ENCODE measurements at regions not wholly inside any gene's neighbourhood (a gene's known extent, or its start where the extent isn't known, plus 50 kb on each side); places are given as distances from the start of the nearest gene placed in this dataset.

DNA sequence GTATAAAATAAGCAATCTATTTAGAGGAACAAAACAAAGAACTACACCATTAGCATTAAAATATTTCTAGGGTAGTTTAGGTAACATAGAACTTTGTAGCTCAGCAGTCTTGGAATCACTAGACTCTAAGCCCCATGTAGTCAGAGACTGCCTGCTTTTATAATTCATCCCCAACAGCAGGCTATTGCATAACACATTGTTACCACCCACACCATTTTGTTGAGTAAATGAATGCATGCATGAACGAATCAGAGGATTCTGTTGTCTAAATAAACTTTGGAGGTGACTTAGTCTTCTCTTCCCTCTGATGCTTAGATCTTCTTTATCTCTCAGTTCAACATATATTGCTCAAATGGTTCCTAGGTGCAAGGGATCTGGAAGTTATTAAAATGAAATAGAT is 167.6 kb upstream of the TNP1 start (continued):
- TF ChIP-seq, protein P1, sequence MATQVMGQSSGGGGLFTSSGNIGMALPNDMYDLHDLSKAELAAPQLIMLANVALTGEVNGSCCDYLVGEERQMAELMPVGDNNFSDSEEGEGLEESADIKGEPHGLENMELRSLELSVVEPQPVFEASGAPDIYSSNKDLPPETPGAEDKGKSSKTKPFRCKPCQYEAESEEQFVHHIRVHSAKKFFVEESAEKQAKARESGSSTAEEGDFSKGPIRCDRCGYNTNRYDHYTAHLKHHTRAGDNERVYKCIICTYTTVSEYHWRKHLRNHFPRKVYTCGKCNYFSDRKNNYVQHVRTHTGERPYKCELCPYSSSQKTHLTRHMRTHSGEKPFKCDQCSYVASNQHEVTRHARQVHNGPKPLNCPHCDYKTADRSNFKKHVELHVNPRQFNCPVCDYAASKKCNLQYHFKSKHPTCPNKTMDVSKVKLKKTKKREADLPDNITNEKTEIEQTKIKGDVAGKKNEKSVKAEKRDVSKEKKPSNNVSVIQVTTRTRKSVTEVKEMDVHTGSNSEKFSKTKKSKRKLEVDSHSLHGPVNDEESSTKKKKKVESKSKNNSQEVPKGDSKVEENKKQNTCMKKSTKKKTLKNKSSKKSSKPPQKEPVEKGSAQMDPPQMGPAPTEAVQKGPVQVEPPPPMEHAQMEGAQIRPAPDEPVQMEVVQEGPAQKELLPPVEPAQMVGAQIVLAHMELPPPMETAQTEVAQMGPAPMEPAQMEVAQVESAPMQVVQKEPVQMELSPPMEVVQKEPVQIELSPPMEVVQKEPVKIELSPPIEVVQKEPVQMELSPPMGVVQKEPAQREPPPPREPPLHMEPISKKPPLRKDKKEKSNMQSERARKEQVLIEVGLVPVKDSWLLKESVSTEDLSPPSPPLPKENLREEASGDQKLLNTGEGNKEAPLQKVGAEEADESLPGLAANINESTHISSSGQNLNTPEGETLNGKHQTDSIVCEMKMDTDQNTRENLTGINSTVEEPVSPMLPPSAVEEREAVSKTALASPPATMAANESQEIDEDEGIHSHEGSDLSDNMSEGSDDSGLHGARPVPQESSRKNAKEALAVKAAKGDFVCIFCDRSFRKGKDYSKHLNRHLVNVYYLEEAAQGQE (IDR thresholded peaks at IDR 0.05; ENCODE audit: low read depth, low read length): no peak
- TF ChIP-seq, protein P2, sequence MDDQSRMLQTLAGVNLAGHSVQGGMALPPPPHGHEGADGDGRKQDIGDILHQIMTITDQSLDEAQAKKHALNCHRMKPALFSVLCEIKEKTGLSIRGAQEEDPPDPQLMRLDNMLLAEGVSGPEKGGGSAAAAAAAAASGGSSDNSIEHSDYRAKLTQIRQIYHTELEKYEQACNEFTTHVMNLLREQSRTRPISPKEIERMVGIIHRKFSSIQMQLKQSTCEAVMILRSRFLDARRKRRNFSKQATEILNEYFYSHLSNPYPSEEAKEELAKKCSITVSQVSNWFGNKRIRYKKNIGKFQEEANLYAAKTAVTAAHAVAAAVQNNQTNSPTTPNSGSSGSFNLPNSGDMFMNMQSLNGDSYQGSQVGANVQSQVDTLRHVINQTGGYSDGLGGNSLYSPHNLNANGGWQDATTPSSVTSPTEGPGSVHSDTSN (IDR thresholded peaks at IDR 0.05): no peak
- TF ChIP-seq EZH2phosphoT487 (IDR thresholded peaks at IDR 0.05; ENCODE audit: borderline replicate concordance, low read depth) (no peak), EP300 (IDR thresholded peaks at IDR 0.05; ENCODE audit: borderline replicate concordance in 1 of 2, low read depth in 1 of 2, low read length in 1 of 2) (no peak)

DNA sequence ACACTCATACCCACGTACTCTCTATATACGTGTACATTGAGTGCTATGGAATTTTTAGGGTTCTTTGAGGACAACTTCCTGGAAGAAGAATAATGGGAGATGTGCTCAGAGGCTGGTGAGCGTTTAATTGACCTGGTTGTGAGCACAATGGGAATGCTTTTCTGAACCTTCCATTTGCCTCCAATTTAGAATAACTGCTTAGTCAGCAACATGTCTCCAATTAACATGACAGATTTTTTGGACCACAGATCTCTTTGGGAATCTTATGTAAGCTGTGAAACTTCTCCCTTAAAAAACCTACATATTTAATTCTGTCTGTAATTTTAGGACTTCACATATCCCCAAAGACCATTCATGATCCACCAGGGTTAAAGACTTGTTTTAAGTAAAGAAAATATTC is 166.7 kb upstream of the TNP1 start:
- CTCF ChIA-PET: interaction anchor here (1.9 kb wide), 1 partner anchor 11 kb away, joined by 6 read pairs; no protein-coding TSS in a partner anchor
- WGBS (ENCODE audit: low lambda C conversion rate): 69% methylated on average over 3 of the region's 3 CpGs
- Histone ChIP-seq H3K9me3 (no peaks in the 10 kb centered on the region), H3K79me2 (ENCODE audit: insufficient read depth) (no peaks in the 10 kb centered on the region), H3K4me1 (ENCODE audit: control insufficient read depth in 1 of 2, insufficient read depth in 2 of 2, low read depth in 1 of 2, low read length in 1 of 2) (no peaks in the 10 kb centered on the region), H2AFZ (ENCODE audit: low read depth) (no peak overlapping the region), H3F3A (replicated peaks; ENCODE audit: insufficient read depth) (no peaks in the 10 kb centered on the region), H3K9ac (no peak overlapping the region), H3K4me2 (no peak overlapping the region), H3K36me3 (replicated peaks in 1 of 2; ENCODE audit: control insufficient read depth in 1 of 2, insufficient read depth in 2 of 2, low read length in 1 of 2) (no peaks in the 10 kb centered on the region), H3K9me2 (no peaks in the 10 kb centered on the region), H4K20me1 (ENCODE audit: insufficient read depth) (no peaks in the 10 kb centered on the region), H3K4me3 (ENCODE audit: low read depth in 2 of 2, low read length in 1 of 2) (no peak overlapping the region), H3K27me3 (ENCODE audit: insufficient read depth) (no peaks in the 10 kb centered on the region; the same call in 1 of the 2 replicates), H3K27ac (ENCODE audit: low read depth in 2 of 2, low read length in 1 of 2) (no peak overlapping the region)
- POLR2A ChIA-PET: no interaction called here
- TF ChIP-seq EZH2phosphoT487 (IDR thresholded peaks at IDR 0.05; ENCODE audit: borderline replicate concordance, low read depth): no peak
- TF ChIP-seq RFX5 (IDR thresholded peaks at IDR 0.05; ENCODE audit: low read length): no peak
- TF ChIP-seq, protein P3, sequence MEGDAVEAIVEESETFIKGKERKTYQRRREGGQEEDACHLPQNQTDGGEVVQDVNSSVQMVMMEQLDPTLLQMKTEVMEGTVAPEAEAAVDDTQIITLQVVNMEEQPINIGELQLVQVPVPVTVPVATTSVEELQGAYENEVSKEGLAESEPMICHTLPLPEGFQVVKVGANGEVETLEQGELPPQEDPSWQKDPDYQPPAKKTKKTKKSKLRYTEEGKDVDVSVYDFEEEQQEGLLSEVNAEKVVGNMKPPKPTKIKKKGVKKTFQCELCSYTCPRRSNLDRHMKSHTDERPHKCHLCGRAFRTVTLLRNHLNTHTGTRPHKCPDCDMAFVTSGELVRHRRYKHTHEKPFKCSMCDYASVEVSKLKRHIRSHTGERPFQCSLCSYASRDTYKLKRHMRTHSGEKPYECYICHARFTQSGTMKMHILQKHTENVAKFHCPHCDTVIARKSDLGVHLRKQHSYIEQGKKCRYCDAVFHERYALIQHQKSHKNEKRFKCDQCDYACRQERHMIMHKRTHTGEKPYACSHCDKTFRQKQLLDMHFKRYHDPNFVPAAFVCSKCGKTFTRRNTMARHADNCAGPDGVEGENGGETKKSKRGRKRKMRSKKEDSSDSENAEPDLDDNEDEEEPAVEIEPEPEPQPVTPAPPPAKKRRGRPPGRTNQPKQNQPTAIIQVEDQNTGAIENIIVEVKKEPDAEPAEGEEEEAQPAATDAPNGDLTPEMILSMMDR (IDR thresholded peaks at IDR 0.05): no peak
- TF ChIP-seq FOXJ3 (CRISPR knock-in tag; IDR thresholded peaks at IDR 0.05): no peak
- TF ChIP-seq NRF1 (IDR thresholded peaks at IDR 0.05; ENCODE audit: low read depth, low read length): no peak
- TF ChIP-seq, protein P4, sequence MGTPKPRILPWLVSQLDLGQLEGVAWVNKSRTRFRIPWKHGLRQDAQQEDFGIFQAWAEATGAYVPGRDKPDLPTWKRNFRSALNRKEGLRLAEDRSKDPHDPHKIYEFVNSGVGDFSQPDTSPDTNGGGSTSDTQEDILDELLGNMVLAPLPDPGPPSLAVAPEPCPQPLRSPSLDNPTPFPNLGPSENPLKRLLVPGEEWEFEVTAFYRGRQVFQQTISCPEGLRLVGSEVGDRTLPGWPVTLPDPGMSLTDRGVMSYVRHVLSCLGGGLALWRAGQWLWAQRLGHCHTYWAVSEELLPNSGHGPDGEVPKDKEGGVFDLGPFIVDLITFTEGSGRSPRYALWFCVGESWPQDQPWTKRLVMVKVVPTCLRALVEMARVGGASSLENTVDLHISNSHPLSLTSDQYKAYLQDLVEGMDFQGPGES (IDR thresholded peaks at IDR 0.05; ENCODE audit: low read depth, low read length): no peak
- no peak for TF ChIP-seq SIN3A (IDR thresholded peaks at IDR 0.05; ENCODE audit: borderline replicate concordance, low read depth, low read length)
- TF ChIP-seq, protein P5, sequence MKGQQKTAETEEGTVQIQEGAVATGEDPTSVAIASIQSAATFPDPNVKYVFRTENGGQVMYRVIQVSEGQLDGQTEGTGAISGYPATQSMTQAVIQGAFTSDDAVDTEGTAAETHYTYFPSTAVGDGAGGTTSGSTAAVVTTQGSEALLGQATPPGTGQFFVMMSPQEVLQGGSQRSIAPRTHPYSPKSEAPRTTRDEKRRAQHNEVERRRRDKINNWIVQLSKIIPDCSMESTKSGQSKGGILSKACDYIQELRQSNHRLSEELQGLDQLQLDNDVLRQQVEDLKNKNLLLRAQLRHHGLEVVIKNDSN (IDR thresholded peaks at IDR 0.05; ENCODE audit: borderline replicate concordance, low read depth): no peak
- TF ChIP-seq ELF1 (IDR thresholded peaks at IDR 0.05): no peak
- no peak for TF ChIP-seq CHD2 (IDR thresholded peaks at IDR 0.05; ENCODE audit: low read length, partially characterized antibody)
- TF ChIP-seq, protein P2 (IDR thresholded peaks at IDR 0.05): no peak
- no peak for TF ChIP-seq FOXM1 (IDR thresholded peaks at IDR 0.05; ENCODE audit: low read depth)
- no peak for TF ChIP-seq TEAD4 (IDR thresholded peaks at IDR 0.05; ENCODE audit: borderline replicate concordance, insufficient read depth)
- DNase-seq: no peak
